Stimulated activated CD8-positive, alpha-beta memory T cell treated with anti-CD3 and anti-CD28 coated beads, Interleukin-7, amount 100 ng/mL, for 24 hours (primary cell): ENCODE measurements at regions not wholly inside any gene's neighbourhood (a gene's known extent, or its start where the extent isn't known, plus 50 kb on each side); places are given as distances from the start of the nearest gene placed in this dataset.

Experiments used
- DNase-seq: peaks from one replicate; pipeline ENCODE4 v3.0.0-alpha.2; 2020; ENCODE audit warnings: low read depth

- DNase-seq: no peak
Measured at GRCh38 chr3:105210141-105210540, 156.6 kb upstream of the ALCAM start.

GRCh38 chr3:105214590-105214989, 152.1 kb upstream of the ALCAM start:
- no peak for DNase-seq

- no peak for DNase-seq
Measured at GRCh38 chr3:105222568-105223093, 144.1 kb upstream of the ALCAM start.

- DNase-seq: no peak
Measured at GRCh38 chr3:105223815-105224214, 142.9 kb upstream of the ALCAM start.

- DNase-seq: no peak
Measured at GRCh38 chr3:105228696-105229095, 138.0 kb upstream of the ALCAM start.

GRCh38 chr3:105232553-105232952, 134.2 kb upstream of the ALCAM start:
- no peak for DNase-seq

GRCh38 chr3:105233010-105233409, 133.7 kb upstream of the ALCAM start:
- DNase-seq: no peak

GRCh38 chr3:105235221-105235620, 131.5 kb upstream of the ALCAM start:
- DNase-seq: no peak

- no peak for DNase-seq
Measured at GRCh38 chr3:105235785-105236184, 130.9 kb upstream of the ALCAM start.

GRCh38 chr3:105238367-105238766, 128.3 kb upstream of the ALCAM start:
- DNase-seq: no peak

- DNase-seq: no peak
Measured at GRCh38 chr3:105243076-105243475, 123.6 kb upstream of the ALCAM start.

GRCh38 chr3:105246536-105246935, 120.2 kb upstream of the ALCAM start:
- no peak for DNase-seq

GRCh38 chr3:105253225-105253624, 113.5 kb upstream of the ALCAM start:
- no peak for DNase-seq

- no peak for DNase-seq
Measured at GRCh38 chr3:105254154-105254553, 112.6 kb upstream of the ALCAM start.

GRCh38 chr3:105255350-105255749, 111.4 kb upstream of the ALCAM start:
- no peak for DNase-seq

GRCh38 chr3:105259496-105259895, 107.2 kb upstream of the ALCAM start:
- no peak for DNase-seq

- DNase-seq: no peak
Measured at GRCh38 chr3:105260385-105260784, 106.3 kb upstream of the ALCAM start.

GRCh38 chr3:105274536-105274935, 92.2 kb upstream of the ALCAM start:
- DNase-seq: no peak

- no peak for DNase-seq
Measured at GRCh38 chr3:105274958-105275357, 91.8 kb upstream of the ALCAM start.

- DNase-seq: no peak
Measured at GRCh38 chr3:105277656-105278055, 89.1 kb upstream of the ALCAM start.

- DNase-seq: no peak
Measured at GRCh38 chr3:105278688-105279087, 88.0 kb upstream of the ALCAM start.

- DNase-seq: no peak
Measured at GRCh38 chr3:105281989-105282388, 84.7 kb upstream of the ALCAM start.

- DNase-seq: no peak
Measured at GRCh38 chr3:105284876-105285275, 81.8 kb upstream of the ALCAM start.

- no peak for DNase-seq
Measured at GRCh38 chr3:105285653-105286241, 81.0 kb upstream of the ALCAM start.
